GM21360 (cell line): ENCODE measurements at regions not wholly inside any gene's neighbourhood (a gene's known extent, or its start where the extent isn't known, plus 50 kb on each side); places are given as distances from the start of the nearest gene placed in this dataset.

ENCODE experiments used
- ATAC-seq: cut with Tn5 transposase; IDR thresholded peaks from one replicate; pipeline ENCODE4 v1.9.1; 2021; ENCODE audit warnings: mild to moderate bottlenecking, moderate library complexity; ENCODE audit not compliant: unreplicated experiment

DNA sequence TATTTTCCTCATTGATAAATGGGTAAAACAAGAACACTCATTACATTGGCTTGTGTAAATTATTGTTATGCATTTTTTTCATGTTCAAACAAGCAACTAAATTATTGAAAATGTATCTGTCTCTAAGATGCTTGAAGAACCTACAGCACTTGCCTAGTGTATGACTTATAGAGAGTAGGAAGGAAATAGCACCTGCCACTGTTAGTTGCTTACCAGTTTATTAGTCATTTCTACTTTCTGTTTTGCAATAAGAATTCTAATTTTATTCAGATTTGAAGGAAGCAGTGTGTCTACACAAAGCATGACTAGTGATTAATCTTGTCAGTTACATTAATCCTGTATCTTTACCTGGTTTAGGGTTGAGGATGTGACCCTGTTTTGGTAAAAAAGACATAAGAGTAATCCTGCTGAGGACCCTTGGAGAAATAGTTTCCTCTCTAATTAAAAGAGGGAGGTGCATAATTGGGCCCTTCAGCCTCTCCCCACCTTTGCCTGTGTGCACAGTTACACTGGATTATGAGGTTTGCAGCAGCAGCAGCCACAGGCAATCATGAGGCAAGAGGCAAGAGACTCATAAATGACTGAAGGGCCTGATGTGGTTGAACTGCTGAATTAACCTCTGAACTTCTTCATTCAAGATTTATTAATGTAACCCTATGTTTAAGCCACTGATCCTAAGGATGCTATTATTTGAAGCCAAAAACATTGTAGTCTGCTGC lies 1202.1 kb downstream of the ADGRL3 start:
- ATAC-seq = no peak

DNA sequence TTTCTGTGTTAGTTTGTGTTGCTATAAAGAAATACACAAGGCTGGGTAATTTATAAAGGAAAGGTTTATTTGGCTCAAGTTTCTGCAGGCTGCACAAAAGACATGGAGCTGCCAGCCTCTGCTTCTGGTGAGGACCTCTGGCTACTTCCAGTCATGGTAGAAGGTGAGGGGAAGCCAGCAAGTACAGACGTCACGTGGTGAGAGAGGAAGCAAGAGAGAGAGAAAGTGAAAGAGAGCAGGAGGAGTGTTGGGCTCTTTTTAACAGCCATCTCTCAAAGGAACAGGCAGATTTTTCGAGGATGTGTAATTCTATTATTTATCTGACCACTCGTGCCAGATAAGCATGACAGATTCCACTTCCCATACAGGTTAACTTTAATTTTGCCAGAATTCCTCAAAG lies 1199.1 kb downstream of the ADGRL3 start:
- ATAC-seq = no peak

- ATAC-seq = no peak
Measured at GRCh38 chr4:62398318-62398717, 1198.2 kb downstream of the ADGRL3 start.

- no peak for ATAC-seq
Measured at GRCh38 chr4:62394766-62395165, 1194.6 kb downstream of the ADGRL3 start.

GRCh38 chr4:62387808-62388207 lies 1187.7 kb downstream of the ADGRL3 start:
- ATAC-seq = no peak

GRCh38 chr4:62377700-62378099 lies 1177.6 kb downstream of the ADGRL3 start:
- ATAC-seq = no peak

GRCh38 chr4:62377245-62377644 lies 1177.1 kb downstream of the ADGRL3 start:
- ATAC-seq = no peak

- ATAC-seq = no peak
Measured at GRCh38 chr4:62366939-62367338, 1166.8 kb downstream of the ADGRL3 start.

DNA sequence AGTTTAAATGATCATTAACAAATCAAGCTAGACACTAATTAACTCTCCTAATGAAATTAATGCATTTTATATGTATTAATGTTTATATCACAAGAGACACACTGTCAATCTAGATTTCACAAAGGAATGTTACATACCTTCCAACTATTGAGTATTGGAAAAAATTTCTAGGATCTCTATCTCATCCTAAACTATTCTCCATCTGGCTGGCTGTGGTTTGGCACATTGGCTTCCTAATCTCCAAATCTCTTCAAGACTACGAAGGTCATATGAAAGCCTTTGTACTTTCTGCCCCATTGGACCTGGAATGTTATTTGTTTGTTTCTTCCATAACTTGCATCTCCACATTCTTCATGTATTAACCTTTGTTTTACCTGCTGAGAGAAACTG lies 1160.0 kb downstream of the ADGRL3 start:
- ATAC-seq = no peak

DNA sequence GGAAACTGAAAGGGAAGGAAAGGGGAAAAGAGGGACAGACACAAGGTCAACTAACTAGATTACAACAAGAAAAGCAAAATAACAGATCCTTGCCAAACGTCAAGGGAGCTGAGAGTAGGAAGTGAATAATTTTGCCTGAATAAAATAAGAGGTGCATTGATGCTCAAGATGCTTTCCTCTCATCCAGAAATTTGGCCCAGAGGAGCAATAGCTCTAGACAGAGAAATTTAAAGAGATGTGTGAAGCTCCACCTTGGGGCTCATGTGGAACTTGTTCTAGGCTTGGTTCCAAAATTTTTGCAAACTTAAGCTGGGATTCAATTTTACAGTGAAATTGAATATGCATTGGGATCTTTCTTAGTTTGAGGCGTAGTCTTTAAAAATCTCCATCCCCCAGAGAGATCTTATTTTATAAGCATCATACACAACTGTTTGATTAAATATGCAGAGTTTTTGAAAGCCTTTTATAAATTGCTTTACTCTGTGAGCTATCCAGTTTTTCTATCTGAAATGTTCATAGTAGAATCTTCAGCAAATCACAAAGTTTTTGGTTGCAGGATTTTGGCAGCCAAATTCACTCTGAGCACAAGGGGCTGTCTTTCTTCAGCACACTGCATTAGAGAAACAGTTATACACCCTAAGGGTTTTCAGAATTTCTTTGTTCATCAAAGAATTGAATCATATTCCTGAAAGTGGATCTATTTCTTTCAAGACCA lies 1159.5 kb downstream of the ADGRL3 start:
- no peak for ATAC-seq

DNA sequence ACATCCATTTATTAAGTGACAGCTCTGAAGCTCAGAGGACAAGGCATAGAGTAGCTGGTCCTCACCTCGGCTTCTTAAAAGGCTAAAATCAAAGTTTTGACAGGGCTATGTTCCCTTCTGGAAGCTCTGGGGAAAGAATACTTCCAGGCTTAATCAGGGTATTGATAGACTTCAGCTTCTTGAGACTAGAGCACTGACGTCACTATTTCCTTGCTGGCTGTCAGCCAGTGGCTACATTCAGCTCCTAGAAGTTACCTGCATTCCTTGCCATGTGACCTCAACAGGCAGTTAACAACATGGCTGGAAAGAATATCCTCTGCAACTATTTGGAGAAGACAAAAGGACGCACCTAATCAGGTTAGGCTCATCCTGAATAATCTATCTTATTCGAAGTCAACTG lies 1144.8 kb downstream of the ADGRL3 start:
- ATAC-seq = no peak

DNA sequence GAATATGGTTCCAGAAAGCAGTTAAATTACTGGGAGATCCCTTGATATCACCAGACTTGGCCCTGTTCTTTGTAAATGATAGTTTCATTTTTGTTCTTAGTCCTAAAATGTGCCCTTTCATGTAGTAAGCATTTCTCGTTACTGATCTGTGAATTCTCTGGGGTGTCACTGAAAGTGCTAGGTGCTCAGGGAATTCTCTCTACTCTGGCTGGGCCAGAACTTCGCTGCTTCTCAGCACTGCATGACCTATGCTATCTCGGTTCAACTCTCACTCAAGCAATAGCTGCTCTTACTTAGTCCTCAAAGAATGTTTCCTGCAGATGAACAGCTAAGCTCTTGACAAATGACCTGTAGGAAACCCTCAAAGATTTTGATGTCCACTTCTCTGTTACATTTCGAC lies 1144.3 kb downstream of the ADGRL3 start:
- ATAC-seq = no peak

DNA sequence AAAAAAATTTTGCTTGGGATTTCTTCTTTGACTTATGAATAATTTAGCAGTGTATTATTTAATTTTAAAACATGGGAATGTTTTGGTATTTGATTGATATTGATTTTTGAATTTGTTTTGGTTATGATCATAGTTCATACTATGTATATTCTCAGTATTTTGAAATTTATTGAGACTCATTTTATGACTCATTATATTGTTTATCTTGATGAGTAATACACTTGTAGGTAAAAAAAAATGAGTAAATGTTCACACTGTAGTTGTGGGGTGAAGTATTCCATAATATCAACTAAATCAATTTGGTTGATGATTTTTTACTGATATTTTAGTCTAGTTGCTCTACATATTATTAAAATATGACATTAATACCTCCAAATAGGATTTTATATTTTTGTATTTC lies 1142.2 kb downstream of the ADGRL3 start:
- ATAC-seq = no peak

DNA sequence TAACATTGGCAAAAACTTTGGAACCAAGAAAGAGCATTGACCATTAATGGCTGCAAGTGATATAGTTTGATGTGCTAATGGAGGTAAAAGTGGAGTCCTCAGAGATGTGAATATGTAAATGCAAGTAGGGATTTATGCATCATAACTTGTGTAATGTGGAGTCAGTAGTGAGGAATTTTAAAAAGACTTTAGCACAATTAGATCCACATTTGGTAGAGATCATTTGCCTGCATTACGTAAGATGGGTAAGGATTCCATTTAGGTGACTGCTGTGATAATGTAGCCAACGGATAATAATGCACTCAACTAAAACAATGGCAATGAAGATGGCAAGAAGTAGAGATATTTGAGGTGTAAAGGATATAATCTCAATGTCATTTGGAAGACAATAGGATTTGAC lies 1128.4 kb downstream of the ADGRL3 start:
- no peak for ATAC-seq

DNA sequence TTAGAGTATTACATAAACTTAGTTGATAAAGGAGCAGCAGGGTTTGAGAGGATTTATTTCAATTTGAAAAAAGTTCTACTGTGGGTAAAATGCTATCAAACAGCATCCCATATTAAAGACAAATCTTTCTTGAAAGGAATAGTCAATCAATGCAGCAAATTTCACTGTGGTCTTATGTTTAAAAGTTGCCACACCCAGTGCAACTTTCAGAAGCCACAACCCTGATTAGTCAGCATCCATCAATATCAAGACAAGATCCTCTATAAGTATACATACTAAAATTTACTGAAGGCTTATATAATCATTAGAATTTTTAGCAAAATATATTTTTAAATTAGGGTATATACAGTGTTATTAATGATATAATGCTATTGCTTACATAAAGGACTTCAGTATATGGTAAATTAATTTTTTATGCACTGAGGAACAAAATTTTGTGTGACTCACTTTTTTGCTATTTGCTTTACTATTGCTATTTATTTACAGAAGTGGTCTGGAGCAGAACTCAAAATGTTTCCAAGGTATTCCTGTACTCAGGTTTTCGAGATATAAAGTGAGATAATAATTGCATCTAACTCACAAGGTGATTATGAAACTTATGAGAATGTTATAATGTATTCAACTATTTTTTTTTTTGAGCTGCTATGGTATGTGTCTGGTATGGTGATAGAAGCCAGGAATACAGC lies 1127.6 kb downstream of the ADGRL3 start:
- ATAC-seq = no peak

DNA sequence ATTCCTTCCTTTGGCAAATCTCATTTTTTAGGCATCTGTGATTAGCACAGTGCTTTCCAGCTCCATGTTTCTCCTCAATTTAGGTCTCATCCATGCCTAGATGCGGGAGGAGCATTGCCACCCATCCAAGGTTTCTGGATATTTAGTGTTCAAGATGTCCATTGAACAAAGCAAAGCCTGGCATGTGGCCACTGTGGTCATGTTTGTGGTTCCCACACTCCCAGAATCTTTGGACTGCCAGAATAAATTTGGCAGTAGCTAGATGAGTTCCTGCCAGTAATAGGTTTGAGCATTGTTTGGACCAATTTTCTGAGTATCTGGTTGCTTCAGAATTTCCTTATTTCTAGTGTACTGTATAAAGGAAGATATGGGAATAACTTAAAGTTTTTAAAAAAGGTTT lies 1124.1 kb downstream of the ADGRL3 start:
- ATAC-seq = no peak

GRCh38 chr4:62320612-62321011 lies 1120.5 kb downstream of the ADGRL3 start:
- no peak for ATAC-seq

DNA sequence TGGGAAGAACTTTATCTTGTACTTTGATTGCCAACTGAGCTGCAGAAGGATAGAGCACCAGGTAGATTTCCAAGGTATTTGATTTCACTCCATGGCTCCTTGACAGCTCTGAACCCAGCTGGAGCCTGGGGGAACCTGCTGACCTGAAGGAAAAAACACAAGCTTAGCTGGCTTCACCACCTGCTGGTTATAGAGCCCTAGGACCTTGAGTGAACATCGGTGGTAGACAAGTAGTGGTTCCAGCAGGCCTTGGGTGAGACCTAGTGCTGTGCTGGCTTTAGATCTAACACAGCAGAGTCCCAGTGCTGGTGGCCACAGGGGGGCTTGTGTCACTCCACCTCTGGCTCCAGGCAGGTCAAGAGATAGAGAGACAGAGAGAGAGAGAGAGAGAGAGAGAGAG lies 1102.6 kb downstream of the ADGRL3 start:
- ATAC-seq = no peak

DNA sequence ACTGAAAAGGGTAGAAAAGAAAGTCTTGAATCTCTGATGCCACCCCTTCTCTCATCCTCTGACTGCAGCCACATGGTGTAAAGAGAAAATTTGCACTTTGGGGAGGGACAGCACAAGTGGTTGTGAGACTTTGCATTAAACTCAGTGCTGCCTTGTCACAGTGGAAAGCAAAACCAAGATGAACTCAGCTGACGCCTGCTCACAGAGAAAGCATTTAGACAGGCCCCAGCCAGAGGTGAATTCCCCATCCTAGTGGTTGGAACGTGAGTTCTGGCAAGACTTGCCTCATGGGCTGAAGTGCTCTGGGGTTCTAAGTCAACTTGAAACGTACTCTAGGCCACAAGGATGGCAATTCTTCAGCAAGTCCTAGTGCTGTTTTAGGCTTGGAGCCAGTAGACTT lies 1101.4 kb downstream of the ADGRL3 start:
- no peak for ATAC-seq

DNA sequence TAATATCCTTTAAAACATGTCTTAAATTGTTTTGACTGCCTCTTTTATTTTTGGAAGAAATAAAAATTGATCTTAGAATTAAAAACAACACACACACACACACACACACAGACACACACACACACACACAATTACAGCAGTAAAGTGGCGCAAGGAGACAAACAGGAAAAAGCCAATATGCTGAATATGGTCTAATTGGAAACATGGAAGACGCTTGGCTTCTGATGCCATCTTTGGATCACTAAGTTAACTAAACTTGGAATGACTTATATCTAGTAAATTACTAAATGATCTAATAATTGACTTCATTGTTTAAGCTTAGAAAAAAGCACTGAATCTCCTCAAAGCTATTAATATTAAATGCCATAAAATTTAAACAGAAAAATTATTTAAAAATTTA lies 1093.4 kb downstream of the ADGRL3 start:
- ATAC-seq = no peak

DNA sequence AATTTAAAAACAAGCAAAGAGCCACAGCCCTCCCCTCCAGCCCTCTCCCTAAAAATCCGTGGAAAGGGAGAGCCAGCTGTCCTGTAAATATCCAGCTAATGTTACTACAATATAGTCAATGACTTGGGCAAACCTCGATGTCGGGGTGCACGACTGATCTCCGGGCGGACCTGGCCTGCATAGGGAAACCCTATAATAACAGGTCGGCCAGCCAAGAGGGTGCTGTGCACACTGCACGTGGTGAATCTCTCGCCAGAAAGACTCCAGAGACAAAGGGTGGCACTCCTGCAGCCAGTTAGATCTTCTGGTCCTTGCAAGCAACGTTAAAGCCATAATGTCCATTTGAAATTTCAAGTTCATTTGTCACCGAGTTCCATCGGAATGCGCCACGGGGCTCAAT lies 1092.8 kb downstream of the ADGRL3 start:
- ATAC-seq = no peak
